GM19328 (cell line): ENCODE measurements at regions not wholly inside any gene's neighbourhood (a gene's known extent, or its start where the extent isn't known, plus 50 kb on each side); places are given as distances from the start of the nearest gene placed in this dataset.
"Not testable (repeated sequence)": the region's sequence is repeated elsewhere in the genome, so short reads cannot be mapped to it uniquely, and the experiment has no call there.

ENCODE experiments used
- ATAC-seq: cut with Tn5 transposase; IDR thresholded peaks from one replicate; pipeline ENCODE4 v1.9.1; 2021; ENCODE audit warnings: mild to moderate bottlenecking, moderate library complexity; ENCODE audit not compliant: unreplicated experiment

DNA sequence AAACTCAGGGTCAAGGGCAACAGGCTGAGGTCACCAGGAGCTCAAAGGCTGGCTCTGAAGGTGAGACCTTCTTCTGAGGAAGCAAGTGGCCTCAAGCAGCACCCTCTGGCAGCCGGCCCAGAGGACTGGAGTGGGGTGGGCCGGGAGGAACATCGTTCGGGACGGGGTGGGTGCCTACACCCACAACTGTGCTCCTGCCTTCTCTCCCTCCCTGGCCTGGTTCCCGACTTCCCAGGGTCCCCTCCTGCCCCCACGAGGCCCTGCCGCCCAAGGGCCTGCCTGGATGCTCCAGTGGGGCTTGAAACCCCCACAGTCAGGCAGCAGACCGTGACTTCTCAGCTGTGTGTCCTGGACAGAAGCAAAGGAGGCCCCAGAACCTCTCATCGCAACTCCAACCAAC is 195.7 kb downstream of the IGLL1 start:
- ATAC-seq: no peak

DNA sequence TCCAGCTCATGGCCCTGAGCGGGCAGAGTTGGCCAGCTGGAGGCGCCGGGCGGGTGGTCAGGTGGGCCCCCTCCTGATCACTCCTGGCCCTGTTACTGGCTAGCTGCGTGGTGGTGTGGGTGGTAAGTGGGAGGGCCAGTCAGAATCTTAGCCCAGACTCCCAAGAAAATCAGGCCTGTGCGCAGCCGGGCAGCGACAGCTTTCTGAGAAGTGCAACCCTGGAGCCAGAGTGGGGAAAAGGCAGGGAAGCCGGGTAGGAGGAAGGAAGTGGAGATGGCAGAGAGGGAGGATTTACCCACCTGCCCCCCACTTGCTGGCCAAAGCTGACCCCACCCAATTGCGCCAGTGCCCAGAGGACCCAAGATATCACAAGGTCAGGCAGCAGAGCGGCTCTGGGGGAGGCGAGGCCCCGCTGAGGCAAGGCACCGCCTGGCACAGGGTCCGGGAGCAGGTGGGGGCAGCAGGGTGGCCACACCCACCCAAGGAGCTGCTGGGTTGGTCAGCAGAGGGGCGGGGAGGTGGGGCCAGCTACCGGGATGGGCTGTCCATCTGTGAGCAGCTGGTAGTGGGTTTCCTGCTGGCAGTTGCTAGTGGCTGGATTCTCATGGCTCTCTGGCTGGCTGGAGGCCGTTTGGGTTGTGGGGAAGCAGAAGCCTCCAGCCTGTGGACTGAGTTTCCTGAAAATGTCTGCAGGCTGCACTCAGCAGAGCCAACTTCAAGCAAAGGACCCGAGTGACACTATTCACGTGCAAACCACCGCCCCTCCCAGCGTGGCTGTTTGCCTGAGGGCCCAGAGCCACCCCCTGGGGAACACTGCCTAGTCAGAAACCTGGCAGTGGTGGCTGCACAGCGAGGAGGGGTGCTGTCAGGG is 196.4 kb downstream of the IGLL1 start:
- ATAC-seq: no peak

DNA sequence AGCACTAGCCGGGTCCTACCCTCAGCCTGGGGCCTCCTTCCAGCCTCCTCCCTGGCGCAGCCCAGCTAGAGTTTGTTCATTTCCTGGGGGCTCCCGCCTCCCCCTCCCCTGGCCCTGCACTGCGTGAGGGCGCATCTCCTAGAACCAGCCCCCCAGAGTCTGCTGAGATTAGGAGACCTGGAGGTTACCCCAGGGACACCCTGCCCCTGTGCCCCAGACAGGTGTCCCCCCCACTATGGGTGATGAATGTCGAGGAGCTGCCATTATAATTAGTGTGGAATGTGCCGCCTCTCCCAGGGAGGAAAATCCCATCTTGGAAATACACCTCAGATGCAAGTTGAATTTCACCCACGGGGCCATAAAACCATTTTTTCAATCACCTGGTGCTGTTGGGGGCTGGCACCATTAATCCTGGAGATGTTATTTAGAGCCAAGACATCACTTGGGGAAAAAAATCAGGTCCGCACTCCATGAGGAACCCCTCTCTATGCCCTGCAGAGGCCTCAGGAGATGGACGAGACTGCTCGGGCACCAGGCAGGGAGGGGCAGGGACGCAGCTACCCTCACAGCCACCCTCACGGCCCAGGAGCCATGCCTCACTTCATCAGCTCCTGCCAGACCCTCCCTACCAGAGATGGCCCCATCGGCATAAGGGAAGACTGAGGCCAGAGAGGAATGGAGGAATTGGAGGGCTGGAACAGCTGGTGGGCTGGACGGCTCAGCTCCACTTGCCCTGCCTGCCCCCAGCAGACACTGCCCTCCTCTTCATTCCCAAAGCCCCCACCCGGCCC is 197.5 kb downstream of the IGLL1 start:
- ATAC-seq: no peak

DNA sequence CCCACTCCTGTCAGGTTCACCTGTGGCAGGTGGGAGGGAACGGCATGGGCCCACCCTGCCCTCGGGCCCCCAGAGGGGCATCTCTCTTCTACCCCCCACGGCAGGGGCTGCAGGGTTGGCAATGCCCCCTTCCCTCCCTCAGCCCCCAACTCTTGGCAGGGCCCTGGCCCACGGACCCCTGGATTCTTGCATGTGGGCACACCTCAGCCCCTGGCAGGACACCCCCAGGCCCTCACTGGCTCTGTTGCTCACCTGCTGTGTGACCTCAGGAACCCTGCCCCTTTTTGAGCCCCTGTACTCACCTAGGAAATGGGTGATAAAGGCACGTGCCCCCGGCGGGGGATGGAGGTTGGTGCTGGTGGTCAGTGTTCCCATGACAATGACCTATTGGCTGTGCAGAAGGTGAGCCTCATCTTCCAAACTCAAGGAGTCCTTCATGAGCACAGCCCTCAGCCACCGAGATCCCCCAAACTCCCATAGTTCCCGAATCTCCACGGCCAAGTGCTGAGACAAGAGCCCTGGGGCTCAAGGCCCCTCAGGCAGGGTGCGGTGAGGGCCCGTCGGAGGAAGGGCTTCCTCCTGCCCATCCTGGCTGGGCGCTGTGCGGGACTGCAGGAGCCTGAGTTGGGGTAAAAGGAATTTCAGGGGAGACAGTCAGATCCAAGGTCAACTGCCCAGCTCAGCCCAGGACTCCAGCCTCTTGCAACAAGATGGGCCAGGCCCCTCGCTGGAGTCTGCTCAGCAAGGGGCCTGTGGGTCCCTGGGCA is 198.2 kb downstream of the IGLL1 start:
- ATAC-seq: no peak

DNA sequence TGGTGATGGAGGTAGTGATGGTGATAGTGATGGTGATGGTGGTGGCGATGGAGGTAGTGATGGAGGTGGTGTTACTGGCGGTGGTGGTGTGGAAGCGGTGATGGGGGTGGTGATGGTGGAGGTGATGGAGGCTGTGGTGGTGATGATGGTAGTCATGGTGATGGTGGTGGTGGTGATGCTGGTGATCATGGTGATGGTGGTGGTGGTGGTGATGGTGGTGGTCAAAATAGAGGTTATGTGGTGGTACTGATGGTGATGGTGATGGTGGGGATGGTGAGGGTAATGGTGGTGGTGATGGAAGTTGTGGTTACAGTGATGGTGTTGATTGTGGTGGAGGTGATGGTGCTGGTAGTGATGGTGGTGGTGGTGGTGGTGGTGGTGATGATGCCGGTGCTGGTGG is 199.2 kb downstream of the IGLL1 start:
- ATAC-seq: no peak

DNA sequence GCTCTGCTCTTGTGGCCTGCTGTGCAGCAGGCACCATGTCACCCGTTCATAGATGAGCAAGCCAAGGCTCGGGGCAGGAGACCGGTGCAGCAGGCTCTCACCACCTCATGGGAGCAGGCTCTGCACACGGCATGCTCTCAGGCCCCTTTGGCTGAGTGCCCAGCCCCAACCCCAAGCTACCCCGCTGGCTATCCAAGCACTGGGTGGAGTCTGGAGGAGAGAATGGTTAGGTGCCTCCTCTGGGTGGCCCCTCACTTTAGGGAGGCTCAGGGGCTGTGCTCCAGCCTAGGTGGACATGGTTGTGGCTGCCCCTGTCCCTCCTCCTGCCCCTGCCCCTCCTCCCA is 199.9 kb downstream of the IGLL1 start:
- no peak for ATAC-seq

DNA sequence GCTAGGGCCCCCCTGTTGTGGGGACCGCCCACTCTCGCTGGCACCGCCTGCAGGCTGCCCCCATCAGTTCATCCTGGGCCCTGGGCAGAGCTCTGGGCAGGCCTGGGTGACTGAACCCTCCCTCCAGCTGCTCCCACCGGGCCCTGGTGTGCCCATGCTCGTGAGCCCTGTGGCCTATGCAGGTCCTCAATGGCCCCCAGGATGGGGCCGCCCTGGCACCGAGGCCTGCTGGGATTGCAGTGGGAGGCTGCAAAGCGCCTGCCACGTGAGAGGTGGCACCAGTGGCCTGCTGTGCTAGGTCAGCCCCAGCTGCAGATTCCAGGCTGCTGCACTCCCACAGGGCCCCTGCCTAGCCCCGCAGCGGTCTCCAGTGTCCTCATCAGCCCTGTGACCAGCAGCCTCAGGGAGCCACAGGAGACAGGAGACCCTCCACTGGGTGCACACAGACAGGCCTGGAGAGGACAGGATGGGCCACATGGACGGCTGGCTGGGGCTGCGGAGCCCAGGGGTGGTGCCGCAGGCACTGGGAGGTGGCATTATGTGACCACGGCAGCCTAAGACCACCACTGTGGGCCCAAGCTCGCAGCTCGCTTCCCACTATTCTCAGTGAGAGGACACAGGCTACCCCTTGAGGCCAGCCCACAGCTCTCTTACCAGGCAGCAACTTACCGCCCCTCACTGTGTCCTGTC is 199.4 kb downstream of the BCR start:
- ATAC-seq: not testable (repeated sequence)

DNA sequence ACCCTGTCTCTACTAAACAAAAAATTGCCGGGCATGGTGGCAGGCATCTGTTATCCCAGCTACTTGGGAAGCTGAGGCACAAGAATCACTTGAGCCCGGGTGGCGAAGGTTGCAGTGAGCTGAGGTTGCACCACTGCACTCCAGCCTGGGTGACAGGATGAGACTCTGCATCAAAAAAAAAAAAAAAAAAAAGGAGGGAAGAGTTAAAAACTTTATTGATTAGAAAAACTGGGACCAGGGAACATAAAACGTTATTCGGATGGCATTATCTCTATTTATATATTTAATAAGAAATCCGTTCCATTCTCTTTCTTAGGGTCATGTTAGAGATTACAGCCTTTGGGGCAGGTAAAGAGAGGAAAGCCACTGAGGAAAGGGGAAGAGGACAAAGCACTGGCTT is 197.5 kb downstream of the BCR start:
- ATAC-seq: no peak

DNA sequence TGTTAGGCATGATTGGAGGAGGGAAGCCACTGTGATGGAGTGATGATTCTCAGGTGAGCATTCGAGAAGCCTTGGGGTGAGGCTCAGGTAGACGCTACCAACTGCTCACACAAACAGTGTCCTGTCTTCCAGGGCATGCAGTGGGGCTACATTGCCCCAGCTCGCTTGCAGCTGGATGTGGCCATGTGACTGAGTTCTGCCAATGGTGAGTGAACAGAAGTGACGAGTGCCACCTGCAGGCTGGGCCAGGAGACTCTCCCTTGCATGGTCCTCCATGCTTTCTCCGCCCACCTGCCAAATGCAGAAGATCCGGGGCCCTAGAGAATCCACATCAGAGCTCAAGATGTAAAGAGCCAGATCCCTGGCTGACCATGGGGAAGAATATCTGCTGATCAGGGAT is 195.9 kb downstream of the BCR start:
- ATAC-seq: no peak

DNA sequence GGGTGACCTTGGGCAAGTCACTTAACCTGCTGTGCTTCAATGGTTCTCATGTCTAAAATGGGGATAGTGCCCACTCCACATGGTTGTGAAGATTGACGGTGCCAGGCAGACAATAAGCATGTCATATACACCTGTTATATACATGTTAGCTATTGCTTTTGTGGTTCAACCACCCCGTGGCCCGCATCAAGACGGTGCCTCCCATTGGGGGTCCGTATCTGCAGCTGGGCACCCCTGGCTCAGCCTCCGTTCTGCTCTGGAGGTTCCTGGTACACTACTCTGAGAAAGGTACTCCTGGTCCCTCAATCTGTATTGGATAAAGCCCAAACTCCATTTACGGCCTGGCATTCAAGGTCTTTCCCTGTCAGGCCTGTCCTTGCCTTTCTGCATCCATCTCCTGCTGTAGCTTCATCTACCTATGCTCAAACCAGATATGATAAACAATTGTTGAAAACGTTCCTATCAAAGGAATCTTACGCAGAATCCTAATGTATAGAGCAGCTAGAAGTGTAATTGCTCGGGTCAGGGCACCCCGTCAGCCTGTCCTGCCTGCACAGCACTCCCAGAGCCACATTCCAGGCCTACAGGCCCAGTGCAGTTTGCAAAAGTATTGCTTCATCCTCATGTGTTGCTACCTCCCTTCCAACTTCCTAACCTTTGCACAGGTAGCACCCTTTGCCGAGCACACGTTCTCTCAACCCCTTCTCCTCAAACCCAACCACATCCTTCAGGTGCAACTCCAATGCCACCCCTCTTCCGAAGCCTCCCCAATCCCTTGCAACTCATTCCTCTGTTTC is 194.9 kb downstream of the BCR start:
- ATAC-seq: no peak

DNA sequence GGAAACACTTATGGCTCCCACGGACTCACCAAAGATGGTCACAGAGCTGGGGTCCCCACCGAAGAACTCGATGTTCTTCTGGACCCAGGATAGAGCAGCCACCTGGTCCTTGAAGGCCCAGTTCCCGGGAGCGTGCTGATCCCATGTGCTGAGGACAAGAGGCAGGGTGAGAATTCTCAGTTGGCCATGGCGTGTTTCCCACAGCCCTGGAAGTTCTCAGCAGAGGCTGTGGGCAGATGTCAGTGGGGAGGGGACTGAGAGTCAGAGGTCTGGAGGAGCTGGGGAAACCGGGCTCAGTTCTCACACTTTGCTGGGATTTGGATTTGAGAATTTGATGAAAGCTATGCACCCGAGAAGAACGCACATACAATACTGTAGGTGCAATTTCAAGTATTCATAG is 193.3 kb downstream of the BCR start:
- no peak for ATAC-seq

DNA sequence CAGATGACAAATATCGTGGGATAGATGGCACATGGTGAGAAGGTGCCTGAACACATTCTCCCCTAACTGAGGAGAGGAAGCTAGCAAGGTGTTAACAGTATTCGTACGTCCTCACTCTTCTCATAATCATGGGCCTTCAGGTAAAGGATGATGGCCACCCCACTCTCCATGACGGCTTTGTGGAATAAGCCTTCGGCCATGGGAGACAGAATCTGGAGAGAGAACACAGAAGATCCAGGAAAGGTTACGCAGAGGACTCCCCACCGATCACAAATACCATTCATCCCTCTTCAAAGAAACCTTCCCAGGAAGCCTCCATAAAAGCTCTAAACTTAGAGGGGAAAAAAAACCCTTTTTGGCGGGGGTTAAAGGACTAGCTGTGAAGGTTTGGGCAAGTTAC is 189.9 kb downstream of the BCR start:
- ATAC-seq: no peak

DNA sequence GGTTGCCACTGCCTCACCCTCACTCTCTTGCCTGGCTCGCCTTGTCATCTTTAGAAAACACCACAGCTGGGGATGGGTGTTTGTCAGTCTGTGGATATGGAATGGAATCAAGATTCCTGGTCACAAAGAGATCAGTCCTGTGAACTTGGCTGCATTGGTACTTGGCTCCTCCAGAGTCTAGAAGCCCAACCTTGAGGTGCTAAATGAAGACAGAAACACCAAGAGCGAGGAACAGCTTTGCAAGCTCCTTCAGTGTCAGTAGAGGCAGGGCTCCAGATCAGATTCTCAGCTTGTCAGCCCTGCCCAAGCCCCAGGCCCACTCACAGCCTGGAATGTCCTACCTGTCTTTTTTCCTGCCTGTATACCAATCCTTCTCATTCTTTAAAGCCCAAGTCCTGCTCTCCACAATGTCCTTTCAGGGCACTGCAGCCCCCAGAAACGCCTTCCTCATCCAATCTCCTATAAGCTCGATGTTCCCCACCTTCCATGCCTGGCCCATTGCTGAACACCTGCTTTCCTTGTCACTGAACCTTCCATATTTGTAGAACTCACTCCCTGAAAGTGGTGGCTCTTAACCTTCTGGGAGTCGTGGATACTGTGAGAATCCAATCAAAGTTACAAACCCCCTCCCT is 188.9 kb downstream of the BCR start:
- ATAC-seq: no peak
